HL-60 (cell line): ENCODE measurements at regions not wholly inside any gene's neighbourhood (a gene's known extent, or its start where the extent isn't known, plus 50 kb on each side); places are given as distances from the start of the nearest gene placed in this dataset.
"Not testable (repeated sequence)": the region's sequence is repeated elsewhere in the genome, so short reads cannot be mapped to it uniquely, and the experiment has no call there.

Source experiments
- DNase-seq, 2 experiments: peaks; one replicate each; pipeline ENCODE4 v3.0.0-alpha.2; 2010 to 2020; ENCODE audit warnings: low read depth in 1 of 2, low spot score in 1 of 2
- H3K27ac ChIP-seq: fragments of 250-450 bp; sonication (Bioruptor Pico); replicated peaks from 2 replicates; pipeline ENCODE4 v1.5.1; 2020; ENCODE audit warnings: mild to moderate bottlenecking, moderate library complexity
- H3K27me3 ChIP-seq: fragments of 250-450 bp; sonication (Bioruptor Pico); 2 replicates; pipeline ENCODE4 v1.5.1; 2021; ENCODE audit warnings: mild to moderate bottlenecking, moderate library complexity; ENCODE audit not compliant: insufficient read depth, poor library complexity, severe bottlenecking
- H3K4me3 ChIP-seq: replicated peaks from 2 replicates; pipeline ENCODE4 v1.5.1; 2011; ENCODE audit warnings: mild to moderate bottlenecking, control low read depth, low read length; ENCODE audit not compliant: insufficient read depth
- CTCF ChIP-seq: IDR thresholded peaks from one replicate; pipeline ENCODE4 v1.5.1; 2011; ENCODE audit warnings: low read length, control low read depth, inconsistent platforms; ENCODE audit not compliant: insufficient read depth
- GABPA ChIP-seq: IDR thresholded peaks from 2 replicates; pipeline ENCODE4 v1.6.1; 2012; ENCODE audit warnings: low read depth
- POLR2AphosphoS5 ChIP-seq: IDR thresholded peaks from 2 replicates; pipeline ENCODE4 v1.6.1; 2012; ENCODE audit warnings: low read depth
- REST ChIP-seq: IDR thresholded peaks from 2 replicates; pipeline ENCODE4 v1.6.1; 2012; ENCODE audit warnings: low read depth; ENCODE audit not compliant: insufficient replicate concordance
- SPI1 ChIP-seq: IDR thresholded peaks from 2 replicates; pipeline ENCODE4 v1.6.1; 2012; ENCODE audit warnings: low read depth, mild to moderate bottlenecking, borderline replicate concordance

- Histone ChIP-seq H3K4me3 (no peak overlapping the region), H3K27me3 (no peaks in the 10 kb centered on the region), H3K27ac (no peak overlapping the region)
- TF ChIP-seq REST (no peak), GABPA (no peak), SPI1 (no peak)
- no peak for DNase-seq
Observed at GRCh38 chr10:78672918-78673317, 395.8 kb upstream of the ZMIZ1 start.

GRCh38 chr10:78681141-78681540, 387.6 kb upstream of the ZMIZ1 start:
- not testable (repeated sequence) for DNase-seq, H3K27ac ChIP-seq, H3K27me3 ChIP-seq, H3K4me3 ChIP-seq

- H3K4me3 ChIP-seq, H3K27ac ChIP-seq, H3K27me3 ChIP-seq, DNase-seq: not testable (repeated sequence)
Observed at GRCh38 chr10:78681986-78682385, 386.8 kb upstream of the ZMIZ1 start.

GRCh38 chr10:78684947-78685346, 383.8 kb upstream of the ZMIZ1 start:
- TF ChIP-seq GABPA (no peak), CTCF (no peak)
- Histone ChIP-seq H3K4me3 (no peak overlapping the region), H3K27ac (no peak overlapping the region), H3K27me3 (no peaks in the 10 kb centered on the region)
- DNase-seq = no peak

- no peak for DNase-seq
- Histone ChIP-seq H3K27me3 (no peaks in the 10 kb centered on the region), H3K4me3 (no peak overlapping the region), H3K27ac (no peak overlapping the region)
- TF ChIP-seq SPI1 (no peak), GABPA (no peak), POLR2AphosphoS5 (no peak), REST (no peak), CTCF (no peak)
Observed at GRCh38 chr10:78685466-78686103, 383.2 kb upstream of the ZMIZ1 start.
